ENCODE measurements at regions not wholly inside any gene's neighbourhood (a gene's known extent, or its start where the extent isn't known, plus 50 kb on each side); places are given as distances from the start of the nearest gene placed in this dataset.

- DNase-seq (ENCODE audit: low spot score) = no peak
Observed at GRCh38 chr7:41524876-41525275, 178.0 kb downstream of the INHBA start.

DNA sequence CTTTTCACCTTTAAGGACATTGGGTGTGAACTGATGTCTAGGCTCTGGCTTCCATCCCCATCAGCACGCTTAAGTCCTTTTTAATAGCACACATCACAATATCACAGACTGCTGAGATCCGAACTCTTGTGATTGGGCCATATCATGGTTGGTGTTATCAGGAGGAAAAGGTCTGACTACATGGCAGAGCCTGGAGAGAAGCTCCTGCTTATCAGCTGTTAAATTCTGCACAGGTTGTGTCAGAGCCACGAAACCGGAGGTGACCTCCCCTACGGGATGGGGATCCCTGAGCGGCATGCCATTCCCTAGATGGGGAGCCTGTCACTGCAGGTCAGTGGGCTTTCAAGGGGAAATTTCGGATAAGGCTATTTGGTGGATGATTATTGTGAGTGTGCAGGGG, 182.4 kb downstream of the INHBA start:
- no peak for DNase-seq (ENCODE audit: low spot score)

GRCh38 chr7:41517771-41518170, 185.1 kb downstream of the INHBA start:
- DNase-seq (ENCODE audit: low spot score) = no peak

GRCh38 chr7:41508755-41509154, 194.1 kb downstream of the INHBA start:
- no peak for DNase-seq (ENCODE audit: low spot score)

GRCh38 chr7:41507686-41508268, 195.1 kb downstream of the INHBA start:
- no peak for DNase-seq (ENCODE audit: low spot score)

GRCh38 chr7:41504214-41504980, 198.5 kb downstream of the INHBA start:
- no peak for DNase-seq (ENCODE audit: low spot score)

DNA sequence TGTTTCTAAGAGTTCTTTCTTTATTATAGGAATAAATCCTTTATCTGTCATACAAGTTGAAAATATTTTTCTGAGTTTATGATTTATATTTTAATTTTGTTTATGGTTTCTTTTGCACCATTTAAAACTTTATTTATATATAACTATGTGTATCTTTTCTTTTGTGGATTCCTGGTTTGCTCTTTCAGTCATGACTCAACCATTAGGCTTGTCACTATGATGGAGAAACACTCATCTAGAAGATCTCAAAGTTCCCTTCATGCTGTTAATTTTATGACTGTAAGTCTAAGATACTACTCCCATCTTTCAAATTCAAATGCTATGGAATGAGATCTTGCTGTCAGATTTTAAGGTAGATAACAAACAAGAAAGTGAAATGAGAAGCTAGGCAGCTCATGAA, 199.5 kb downstream of the INHBA start:
- DNase-seq (ENCODE audit: low spot score) = no peak

DNA sequence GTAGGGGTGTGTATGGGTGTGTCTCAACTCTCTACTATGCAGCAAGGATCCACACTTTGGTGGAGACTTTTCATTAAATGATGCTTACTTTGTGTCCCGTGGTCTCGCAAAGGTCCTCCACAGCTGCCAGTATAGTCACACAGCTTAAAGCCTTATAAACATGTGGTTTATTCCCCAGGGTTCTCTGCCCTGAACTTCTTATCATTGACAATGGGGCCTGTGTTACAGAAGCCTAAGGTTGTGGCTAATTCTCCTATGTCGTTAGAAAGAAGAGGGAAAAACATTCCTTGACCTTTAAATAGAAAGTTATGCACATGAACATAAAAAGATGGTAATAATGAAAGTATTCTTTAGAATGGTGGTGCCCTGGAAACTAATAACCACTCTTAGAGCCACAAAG, 201.4 kb downstream of the INHBA start:
- DNase-seq (ENCODE audit: low spot score) = no peak

GRCh38 chr7:41501006-41501405, 201.9 kb downstream of the INHBA start:
- DNase-seq (ENCODE audit: low spot score) = no peak

DNA sequence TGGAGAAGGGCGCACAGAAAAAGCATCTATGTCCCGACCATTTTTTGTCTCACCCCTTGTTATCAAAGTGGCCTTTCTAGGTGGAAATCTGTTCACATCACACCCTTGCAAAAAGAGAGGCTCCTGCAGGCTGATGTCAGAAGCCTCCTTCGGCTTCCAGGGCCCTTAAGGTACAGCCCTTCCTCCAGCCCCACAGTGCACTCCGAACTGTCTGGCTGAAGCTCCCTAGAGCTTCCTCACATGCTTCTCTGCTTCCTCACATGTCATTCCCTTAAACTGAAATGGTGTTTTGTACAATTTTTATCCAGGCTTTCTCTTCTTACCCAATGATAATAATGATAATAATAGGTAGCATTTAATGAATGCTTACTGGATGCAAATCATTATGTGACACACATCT, 210.3 kb downstream of the INHBA start:
- DNase-seq (ENCODE audit: low spot score) = no peak

DNA sequence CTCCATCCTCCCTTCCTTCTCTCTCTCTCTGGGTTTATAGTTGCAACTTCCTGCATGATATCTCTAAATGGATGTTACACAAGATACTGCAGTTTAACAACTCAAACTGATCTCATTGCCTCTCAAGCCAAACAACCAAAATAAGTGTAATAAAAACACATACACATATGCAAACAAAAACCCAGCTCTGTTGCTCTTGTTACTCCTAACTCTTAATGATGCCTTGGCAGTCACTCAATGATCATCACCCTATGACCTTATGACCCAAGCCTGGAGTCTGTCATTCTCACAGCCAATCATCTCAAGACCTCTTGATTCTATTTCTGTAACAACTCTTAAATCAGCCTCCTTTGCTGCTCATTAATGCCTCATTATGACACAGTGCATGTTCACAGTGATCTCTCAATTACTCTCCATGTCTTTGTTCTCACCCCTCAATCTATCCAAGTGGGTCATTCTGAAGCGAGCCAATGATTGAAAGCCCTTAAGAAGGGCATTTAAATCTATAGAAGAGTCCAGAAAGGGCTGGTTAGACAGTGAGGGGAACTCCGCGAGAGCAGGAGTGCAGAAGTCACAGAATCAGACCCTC, 210.9 kb downstream of the INHBA start:
- DNase-seq (ENCODE audit: low spot score) = no peak

DNA sequence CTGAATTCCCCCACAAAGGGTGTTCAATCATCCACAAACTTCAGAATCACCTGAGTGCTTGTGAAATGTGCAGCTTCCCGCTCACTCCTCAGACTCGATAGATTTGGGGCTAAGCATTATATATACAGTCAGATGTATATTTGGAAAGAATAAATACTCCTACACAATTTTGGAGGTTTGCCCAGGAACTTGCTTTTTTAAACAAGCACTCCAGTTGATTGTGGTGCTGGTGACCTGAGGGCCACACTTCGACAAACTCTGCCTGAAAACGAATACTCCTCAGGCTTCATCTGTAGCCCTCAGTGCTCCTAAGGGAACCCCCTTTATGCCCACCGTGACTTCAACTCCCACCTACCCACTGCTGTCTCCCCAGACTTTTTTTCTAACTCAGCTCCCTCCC, 211.6 kb downstream of the INHBA start:
- no peak for DNase-seq (ENCODE audit: low spot score)

GRCh38 chr7:41489885-41490284, 213.0 kb downstream of the INHBA start:
- DNase-seq (ENCODE audit: low spot score) = no peak

DNA sequence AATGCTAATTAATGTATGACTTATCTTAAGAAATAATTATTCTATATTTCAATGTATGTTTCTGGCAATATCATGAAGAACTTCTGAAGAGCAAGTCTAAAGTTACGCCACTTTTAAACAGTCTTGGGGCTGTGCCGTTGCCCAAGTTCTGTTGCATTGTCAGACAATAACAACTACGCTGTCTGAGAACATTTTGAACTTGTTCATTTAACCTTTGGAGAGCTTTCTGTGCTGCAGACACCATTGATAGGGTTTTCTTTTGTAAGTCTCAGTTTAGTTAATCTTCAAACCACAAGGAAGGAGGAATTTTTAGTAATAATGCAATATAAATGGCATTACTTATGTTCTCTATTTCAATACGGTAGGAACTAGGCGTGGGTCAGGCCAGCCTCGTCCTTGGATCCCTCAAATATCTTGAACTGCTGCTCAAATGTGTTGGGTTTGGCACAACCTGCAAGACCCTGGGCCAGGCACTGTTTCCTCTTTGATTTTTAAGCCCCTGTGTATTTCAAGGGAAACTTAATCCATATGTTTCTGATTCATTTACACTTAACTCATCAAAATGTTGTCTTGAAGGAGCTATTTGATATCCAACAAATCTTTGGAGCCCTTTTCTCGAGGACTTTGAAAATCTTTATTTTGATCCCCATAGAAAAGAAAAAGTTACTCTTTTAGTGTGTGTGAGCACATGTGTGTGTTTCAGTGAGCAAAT, 215.5 kb downstream of the INHBA start:
- no peak for DNase-seq (ENCODE audit: low spot score)

GRCh38 chr7:41481353-41481752, 221.5 kb downstream of the INHBA start:
- DNase-seq (ENCODE audit: low spot score) = no peak

- no peak for DNase-seq (ENCODE audit: low spot score)
Observed at GRCh38 chr7:41478187-41478586, 224.7 kb downstream of the INHBA start.

DNA sequence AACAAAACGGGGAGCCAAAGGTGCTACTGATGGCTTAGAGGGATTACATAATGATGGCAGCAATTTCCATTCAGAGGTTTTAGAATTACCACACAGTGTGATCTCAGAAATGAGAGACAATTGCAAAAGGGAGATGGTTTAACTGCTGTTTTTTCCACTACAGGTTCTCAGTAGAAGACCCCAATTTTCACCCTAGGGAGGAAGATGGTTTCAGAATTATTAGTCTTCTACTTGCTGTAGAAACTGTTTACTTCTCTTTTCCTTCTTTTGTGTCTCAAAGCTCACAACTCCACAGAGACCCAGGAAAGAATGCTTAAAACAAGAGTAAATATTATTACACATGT, 226.5 kb downstream of the INHBA start:
- DNase-seq (ENCODE audit: low spot score) = no peak

GRCh38 chr7:41475801-41476459, 227.0 kb downstream of the INHBA start:
- DNase-seq (ENCODE audit: low spot score) = no peak

GRCh38 chr7:41472427-41473125, 230.3 kb downstream of the INHBA start:
- DNase-seq (ENCODE audit: low spot score) = no peak

DNA sequence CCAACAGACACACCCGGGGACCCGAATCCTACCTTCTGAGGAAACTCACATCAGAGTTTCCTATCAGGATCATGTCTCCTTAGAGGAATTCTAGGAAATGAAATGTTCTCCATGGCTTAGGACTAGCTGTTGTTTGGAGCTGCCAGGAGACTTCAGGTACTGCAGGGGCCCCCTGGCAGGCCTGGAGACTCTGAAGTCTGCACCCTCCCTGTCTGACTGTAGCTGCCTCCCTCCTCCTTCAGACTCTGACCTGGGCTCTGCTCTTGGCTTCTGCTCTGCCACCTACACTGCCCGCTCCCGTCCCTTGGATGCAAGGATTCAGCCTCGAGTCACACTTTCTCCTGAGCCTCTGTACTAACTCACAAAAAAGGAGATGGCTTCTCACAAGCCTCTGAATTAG, 232.8 kb downstream of the INHBA start:
- DNase-seq (ENCODE audit: low spot score) = no peak

DNA sequence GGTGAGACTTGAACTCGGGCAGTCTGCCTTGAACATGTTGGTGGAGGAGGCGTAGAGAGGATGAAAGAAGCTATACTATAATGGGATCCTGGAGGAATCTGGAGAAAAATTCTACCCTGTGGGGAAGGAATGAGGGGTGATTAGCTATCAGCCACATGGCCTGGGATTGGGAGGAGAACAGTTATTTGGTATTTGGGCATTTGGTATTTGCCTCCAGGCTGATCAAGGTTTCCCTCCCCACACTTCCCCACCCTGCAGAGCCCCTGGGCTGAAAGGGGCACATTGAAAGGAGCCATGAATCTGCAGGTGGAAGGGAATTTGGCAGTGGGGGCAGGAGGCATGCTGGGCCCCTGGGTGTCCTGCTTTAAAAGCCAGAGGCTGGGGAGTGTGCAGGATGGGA, 235.3 kb downstream of the INHBA start:
- DNase-seq (ENCODE audit: low spot score) = no peak

All from D341Med (cell line).